HG02943 (cell line): ENCODE measurements at regions not wholly inside any gene's neighbourhood (a gene's known extent, or its start where the extent isn't known, plus 50 kb on each side); places are given as distances from the start of the nearest gene placed in this dataset.
"Not testable (repeated sequence)": the region's sequence is repeated elsewhere in the genome, so short reads cannot be mapped to it uniquely, and the experiment has no call there.

Experiments
- ATAC-seq: cut with Tn5 transposase; IDR thresholded peaks from one replicate; pipeline ENCODE4 v1.9.1; 2021; ENCODE audit warnings: mild to moderate bottlenecking, low read depth, moderate library complexity; ENCODE audit not compliant: unreplicated experiment

GRCh38 chr3:15903164-15903563 lies 105.4 kb upstream of the ANKRD28 start:
- no peak for ATAC-seq

GRCh38 chr3:15903759-15904720 lies 106.3 kb upstream of the ANKRD28 start:
- ATAC-seq, result no peak

DNA sequence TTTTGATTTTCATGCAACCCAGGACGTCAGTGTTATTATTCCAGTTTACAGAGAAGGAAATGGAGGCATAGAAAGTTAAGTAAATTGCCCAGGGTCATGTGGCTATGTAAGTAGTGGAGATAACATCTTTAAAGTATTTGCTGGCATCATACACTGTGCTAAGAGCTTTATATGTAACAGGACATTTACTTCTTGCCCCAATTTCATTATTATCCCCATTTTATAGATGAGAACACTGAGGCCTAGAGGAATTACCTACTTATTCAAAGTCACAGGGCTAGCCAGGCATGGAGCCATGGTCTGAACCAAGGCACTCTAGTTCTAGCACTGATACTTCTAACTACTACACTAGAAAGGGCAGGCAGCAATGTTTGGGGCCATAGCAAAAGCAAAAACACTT lies 107.3 kb upstream of the ANKRD28 start:
- no peak for ATAC-seq

DNA sequence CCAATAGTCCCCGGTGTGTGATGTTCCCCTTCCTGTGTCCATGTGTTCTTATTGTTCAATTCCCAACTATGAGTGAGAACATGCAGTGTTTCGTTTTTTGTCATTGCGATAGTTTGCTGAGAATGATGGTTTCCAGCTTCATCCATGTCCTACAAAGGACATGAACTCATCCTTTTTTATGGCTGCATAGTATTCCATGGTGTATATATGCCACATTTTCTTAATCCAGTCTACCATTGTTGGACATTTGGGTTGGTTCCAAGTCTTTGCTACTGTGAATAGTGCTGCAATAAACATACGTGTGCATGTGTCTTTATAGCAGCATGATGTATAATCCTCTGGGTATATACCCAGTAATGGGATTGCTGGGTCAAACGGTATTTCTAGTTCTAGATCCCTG lies 109.6 kb upstream of the ANKRD28 start:
- not testable (repeated sequence) for ATAC-seq

GRCh38 chr3:15918988-15919387 lies 121.2 kb upstream of the ANKRD28 start:
- ATAC-seq, result no peak

DNA sequence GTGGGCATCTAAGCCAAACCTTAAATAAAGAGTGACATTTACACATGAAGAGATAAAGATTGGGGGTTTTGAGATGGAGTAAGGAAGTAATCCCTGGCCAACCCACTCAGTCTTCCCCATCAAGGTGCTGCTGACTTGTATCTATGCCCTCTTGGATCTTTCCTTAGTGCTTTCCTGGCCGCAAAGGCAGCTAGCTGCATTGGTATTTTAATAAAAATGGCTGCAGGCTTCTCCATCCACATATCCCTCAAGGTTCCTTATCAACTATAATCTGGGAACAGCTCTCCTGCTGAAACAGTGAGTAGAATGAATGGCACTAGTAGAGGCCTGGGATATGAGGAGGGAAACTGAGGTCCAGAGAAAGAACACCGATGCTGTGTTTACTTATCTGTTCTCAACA lies 122.2 kb upstream of the ANKRD28 start:
- no peak for ATAC-seq

DNA sequence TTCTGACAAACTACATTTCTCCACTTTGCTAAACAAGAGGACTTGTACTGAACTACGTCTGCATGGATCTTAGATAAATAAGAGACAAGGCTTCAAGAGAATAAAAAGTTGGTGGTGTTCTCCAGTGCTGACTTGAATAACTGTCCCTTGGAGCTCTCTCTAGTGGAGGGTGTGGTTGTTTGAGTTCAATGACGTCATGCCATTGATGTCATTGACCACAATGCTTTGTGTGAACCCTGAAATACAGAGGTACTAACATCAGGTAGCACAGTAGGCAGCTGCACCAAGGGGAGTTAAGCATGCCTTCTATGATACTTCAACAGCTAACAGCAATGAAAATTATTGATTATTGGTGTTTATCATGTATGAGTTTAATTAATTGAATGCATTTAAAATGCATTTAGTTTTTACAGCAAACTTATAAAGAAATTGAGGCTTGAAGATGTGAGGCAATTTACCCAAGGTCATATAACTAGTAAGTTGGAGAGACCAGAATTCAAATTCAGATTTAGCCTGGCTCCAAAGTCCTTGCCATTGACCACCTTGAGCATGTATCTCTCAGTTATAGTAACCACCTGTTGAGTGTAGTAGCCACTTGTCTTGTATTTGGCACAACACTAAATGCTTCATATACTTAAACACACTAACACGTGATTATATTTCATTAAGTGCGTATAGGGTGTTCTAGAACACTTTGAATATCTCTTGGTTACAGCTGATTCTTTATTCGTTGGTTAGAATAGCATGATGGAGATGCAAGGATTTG lies 126.0 kb upstream of the ANKRD28 start:
- ATAC-seq, result no peak

DNA sequence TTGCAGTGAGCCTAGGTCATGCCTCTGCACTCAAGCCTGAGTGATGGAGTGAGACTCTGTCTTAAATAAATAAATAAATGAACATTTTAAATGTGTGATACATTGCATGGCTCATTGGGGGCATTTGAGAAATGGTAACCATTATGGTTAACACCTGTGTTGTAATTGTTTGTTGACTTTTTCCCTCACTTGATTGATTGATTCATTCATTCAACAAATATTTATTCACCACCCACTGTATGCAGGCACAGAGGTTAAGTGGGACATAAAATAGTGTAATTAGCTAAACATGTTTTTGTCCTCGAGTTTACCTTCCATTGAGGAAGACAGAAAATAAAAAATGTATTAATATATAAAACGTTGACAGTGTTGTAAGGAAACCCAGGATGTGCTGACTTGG lies 127.1 kb upstream of the ANKRD28 start:
- ATAC-seq, result no peak

DNA sequence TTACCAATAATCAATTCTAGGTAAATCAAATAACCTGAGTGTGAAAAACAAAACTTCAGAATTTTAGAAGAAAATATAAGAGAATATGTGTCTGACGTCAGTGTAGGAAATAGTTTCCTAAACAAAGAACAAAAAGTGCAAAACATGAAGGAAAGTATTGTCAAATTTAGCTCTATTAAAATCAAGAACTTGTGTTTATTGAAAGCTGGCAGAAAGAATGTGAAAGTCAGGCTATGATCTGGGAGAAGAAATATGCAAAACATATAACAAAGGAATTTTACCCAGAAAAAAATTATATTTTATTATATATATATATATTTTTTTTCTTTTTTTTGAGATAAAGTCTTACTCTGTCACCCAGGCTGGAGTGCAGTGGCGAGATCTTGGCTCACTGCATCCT lies 129.1 kb upstream of the ANKRD28 start:
- no peak for ATAC-seq

DNA sequence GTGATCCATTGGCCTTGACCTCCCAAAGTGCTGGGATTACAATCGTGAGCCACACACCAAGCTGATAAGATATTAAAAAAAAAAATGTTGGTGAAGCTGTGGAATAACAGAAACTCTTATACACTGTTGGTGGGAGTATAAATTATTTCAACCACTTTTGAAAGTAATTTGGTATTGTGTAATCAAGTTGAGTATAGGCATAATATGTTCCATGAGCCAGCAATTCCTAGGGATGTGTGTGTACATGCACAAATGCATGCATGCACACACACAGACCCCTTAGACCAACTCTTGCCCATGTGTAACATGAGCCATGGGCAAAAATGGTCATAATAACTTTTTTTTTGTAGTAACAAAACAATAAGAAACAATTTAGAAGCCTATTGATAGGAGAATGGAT lies 130.2 kb upstream of the ANKRD28 start:
- ATAC-seq, result no peak

DNA sequence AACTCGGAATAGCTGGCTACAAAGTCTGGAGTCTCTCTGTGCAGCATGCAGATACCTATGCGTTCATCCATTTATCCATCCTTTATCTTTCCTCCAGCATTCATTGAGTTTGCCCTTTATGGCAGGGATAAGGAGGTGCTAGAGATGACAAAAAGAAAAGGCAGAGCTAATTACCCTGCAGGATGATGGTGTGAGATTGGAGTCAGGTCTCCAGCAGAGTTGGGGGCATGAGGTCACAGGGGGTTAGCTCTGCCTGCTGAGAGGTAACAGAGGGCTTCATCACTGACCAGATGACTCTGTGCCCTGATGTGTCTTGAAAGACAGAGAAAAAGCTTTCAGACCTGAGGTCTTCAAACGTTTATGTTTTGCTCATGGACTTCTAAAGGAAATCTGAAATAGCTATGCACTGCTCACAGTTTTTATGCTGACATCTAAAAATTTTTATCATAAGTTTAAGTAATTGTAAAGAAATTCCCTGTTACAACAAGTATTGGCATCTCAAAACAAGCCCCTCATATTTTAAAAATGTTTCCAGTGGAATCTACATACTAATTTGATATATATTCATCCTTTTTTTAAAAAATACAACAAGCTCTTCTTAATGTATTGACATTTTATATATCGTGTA lies 132.3 kb upstream of the ANKRD28 start:
- ATAC-seq, result no peak

DNA sequence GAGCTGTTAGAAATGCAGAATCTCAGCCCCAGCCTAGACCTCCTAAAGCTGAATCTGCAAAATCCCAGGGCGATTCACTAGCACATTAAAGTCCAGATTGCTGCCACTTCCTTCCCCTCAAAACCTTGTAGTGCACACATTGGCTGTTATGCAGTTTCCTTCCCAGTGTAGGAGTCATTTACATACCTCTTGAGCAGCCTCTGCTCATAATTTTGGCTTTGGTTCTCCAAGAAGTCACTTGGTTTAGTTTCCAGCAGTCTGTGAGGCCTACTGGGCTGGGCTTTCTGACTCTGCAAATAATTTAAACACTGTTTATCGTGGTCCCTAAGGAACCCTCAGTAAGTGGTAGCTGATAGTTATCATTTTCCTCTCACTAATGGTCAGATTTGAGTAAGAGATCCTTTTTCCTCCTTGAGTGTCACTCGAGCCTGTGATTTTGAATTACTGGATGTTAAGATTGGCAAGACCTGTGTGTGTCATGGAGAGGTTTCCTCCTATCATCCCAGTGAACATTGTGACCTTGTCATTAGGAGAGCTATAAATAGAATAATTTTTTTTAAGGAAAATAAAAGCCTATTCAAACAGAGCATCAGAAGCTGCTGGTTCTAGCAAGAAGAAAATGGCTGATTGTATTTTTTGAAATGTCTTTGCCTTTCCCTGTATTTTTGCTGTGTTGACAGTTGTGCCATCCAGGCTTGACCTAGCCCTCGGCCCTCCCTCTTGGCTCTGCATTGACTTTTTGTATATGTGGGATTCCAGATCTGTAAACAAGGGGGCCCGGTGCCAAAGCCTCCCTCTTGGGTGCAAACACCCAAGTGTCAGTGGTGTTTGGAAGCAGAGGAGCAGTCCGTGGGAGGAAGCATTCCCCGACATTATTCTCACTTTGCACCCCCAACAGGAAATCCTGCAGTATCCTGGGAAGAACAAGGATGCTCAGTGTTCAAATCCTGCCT lies 134.8 kb upstream of the ANKRD28 start:
- ATAC-seq, result no peak

- ATAC-seq, result no peak
Observed at GRCh38 chr3:15933439-15934139, 135.8 kb upstream of the ANKRD28 start.

DNA sequence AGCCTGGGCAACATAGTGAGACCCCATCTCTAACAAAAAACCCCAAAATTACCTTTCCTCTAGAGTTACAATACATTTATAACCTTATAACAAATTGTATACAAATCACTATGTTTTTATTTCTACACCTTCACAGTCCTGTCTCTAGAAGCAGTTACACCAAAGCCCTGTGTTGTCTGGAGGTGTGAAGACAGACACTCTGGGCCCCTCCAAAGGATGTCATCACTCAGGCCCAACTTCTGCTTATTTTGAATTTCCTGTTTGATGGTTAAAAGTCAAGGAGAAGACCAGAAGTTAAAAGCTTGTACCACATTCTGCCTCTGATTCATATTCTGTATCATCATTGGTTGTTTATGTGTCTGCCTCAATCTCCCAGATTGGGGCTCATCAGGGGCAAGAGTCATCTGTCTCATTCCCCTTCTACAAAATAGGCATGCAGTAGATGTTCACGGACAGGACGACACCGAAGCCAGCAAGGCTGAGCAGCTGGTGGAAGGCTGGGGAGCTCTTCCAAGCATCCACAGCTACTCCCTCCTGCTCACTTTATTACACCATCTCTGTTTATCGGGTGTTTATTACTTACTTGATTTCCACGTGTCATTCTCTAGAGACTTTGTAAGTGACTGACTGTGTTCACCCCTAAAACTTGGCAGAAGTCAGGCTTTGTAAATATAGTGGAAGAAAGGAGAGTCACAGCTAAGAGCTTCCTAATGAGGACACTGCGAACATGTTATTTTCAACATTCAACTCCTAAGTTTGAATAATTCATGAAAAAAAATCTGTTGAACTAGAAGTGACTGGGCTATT lies 136.8 kb upstream of the ANKRD28 start:
- ATAC-seq, result no peak

- no peak for ATAC-seq
Observed at GRCh38 chr3:15936312-15936711, 138.5 kb upstream of the ANKRD28 start.

DNA sequence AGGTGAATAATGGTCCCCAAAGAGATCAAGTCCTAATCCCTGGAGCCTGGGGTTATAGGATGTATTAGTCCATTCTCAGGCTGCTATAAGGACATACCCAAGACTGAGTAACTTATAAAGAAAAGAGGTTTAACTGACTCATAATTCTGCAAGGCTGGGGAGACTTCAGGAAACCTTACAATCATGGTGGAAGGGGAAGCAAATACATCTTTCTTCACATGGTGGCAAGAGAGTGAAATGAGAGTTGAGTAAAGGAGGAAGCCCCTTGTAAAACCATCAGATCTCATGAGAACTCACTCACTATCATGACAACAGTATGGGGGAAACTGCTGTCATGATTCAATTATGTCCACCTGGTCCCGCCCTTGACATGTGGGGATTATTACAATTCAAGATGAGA lies 142.9 kb upstream of the ANKRD28 start:
- ATAC-seq, result no peak

DNA sequence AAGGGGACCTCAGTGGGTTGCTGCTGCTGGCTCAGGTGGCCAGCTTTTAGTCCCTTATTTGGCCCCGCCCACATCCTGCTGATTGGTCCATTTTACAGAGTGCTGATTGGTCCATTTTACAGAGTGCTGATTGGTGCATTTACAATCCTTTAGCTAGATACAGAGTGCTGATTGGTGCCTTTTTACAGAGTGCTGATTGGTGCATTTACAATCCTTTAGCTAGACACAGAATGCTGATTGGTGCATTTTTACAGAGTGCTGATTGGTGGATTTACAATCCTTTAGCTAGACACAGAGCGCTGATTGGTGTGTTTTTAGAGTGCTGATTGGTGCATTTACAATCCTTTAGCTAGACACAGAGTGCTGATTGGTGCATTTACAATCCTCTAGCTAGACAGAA lies 143.7 kb upstream of the ANKRD28 start:
- not testable (repeated sequence) for ATAC-seq

GRCh38 chr3:15941958-15942357 lies 144.2 kb upstream of the ANKRD28 start:
- no peak for ATAC-seq

DNA sequence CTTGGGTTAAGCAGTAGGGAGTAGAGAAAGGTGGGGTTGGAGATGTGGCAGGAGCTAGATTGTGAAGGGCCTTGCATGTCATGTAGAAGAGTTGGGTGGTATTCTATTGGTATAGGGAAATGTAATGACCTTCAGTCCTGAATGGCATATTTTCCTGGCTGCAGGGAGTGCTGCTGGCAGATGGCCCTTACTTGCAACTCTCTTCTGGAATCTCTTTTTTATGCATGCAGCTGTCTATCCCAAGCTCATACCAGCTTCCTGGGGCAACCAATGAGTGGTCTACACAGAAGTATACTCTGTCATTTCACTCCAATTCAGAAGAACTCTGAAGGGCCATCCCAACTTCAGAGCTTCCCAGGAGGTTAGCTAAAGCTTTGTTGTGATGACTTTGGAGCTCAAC lies 144.7 kb upstream of the ANKRD28 start:
- ATAC-seq, result no peak
